Neural cell (in vitro differentiated cells): ENCODE measurements at regions not wholly inside any gene's neighbourhood (a gene's known extent, or its start where the extent isn't known, plus 50 kb on each side); places are given as distances from the start of the nearest gene placed in this dataset.

Experiments
- H2AFZ ChIP-seq: fragments of 200-600, 300-800 bp; sonication (generic), shearing (Covaris generic); 2 replicates; pipeline ENCODE4 v1.6.0; 2014; ENCODE audit warnings: low read depth, mild to moderate bottlenecking, antibody characterized with exemption, low read length, moderate library complexity
- H3F3A ChIP-seq: fragments of 200-600 bp; shearing (Covaris generic); 2 replicates; pipeline ENCODE4 v1.6.1; 2016; ENCODE audit warnings: mild to moderate bottlenecking, moderate library complexity, mixed read lengths, antibody characterized with exemption, low read length; ENCODE audit not compliant: insufficient read depth, poor library complexity, severe bottlenecking
- H3K27ac ChIP-seq: fragments of 200-600, 300-800 bp; sonication (generic), shearing (Covaris generic); 2 replicates; pipeline ENCODE4 v1.5.1; 2014; ENCODE audit warnings: mild to moderate bottlenecking, low read length, moderate library complexity
- H3K27me3 ChIP-seq: fragments of 300-800, 200-600 bp; sonication (generic), shearing (Covaris generic); 2 replicates; pipeline ENCODE4 v1.6.0; 2014; ENCODE audit warnings: mild to moderate bottlenecking, low read depth, low read length, moderate library complexity; ENCODE audit not compliant: insufficient read depth
- H3K36me3 ChIP-seq: fragments of 300-800, 200-600 bp; sonication (generic), shearing (Covaris generic); 2 replicates; pipeline ENCODE4 v1.5.1; 2014; ENCODE audit warnings: mild to moderate bottlenecking, antibody characterized with exemption, low read length, moderate library complexity; ENCODE audit not compliant: insufficient read depth
- H3K4me2 ChIP-seq: fragments of 300-800, 200-600 bp; sonication (generic), shearing (Covaris generic); 2 replicates; pipeline ENCODE4 v1.6.0; 2014; ENCODE audit warnings: mild to moderate bottlenecking, low read length
- H3K4me3 ChIP-seq: fragments of 300-800, 200-600 bp; sonication (generic), shearing (Covaris generic); 2 replicates; pipeline ENCODE4 v1.5.1; 2014; ENCODE audit warnings: mild to moderate bottlenecking, low read length, moderate library complexity
- H3K79me2 ChIP-seq: fragments of 200-600 bp; shearing (Covaris generic); replicated peaks from 2 replicates; pipeline ENCODE4 v1.6.0; 2014; ENCODE audit warnings: mild to moderate bottlenecking, low read length, moderate library complexity; ENCODE audit not compliant: insufficient read depth
- H3K9ac ChIP-seq: fragments of 300-800, 200-600 bp; sonication (generic), shearing (Covaris generic); 2 replicates; pipeline ENCODE4 v1.6.1; 2016; ENCODE audit warnings: mild to moderate bottlenecking, low read length, mixed read lengths
- H3K9me2 ChIP-seq: fragments of 200-600 bp; shearing (Covaris generic); 2 replicates; pipeline ENCODE4 v1.6.1; 2016; ENCODE audit warnings: mild to moderate bottlenecking, low read length, mixed read lengths; ENCODE audit not compliant: insufficient read depth
- H3K9me3 ChIP-seq: fragments of 200-600, 300-800 bp; sonication (generic), shearing (Covaris generic); 2 replicates; pipeline ENCODE4 v1.6.1; 2016; ENCODE audit warnings: mild to moderate bottlenecking, mixed run types, low read length, moderate library complexity, mixed read lengths
- H4K20me1 ChIP-seq: fragments of 200-600 bp; shearing (Covaris generic); 2 replicates; pipeline ENCODE4 v1.6.1; 2016; ENCODE audit warnings: mild to moderate bottlenecking, mixed run types; ENCODE audit not compliant: insufficient read depth
- EP300 ChIP-seq: fragments of 450-650 bp; conservative IDR thresholded peaks from 2 replicates; pipeline ENCODE4 v1.6.1; 2014; ENCODE audit warnings: antibody characterized with exemption, mild to moderate bottlenecking, moderate library complexity; ENCODE audit not compliant: poor library complexity, severe bottlenecking
- EZH2 ChIP-seq: fragments of 200-600, 300-800 bp; shearing (Covaris generic), sonication (generic); IDR thresholded peaks from 2 replicates; pipeline ENCODE4 v1.6.1; 2014; ENCODE audit warnings: antibody characterized with exemption, low read length, borderline replicate concordance, mild to moderate bottlenecking; ENCODE audit not compliant: insufficient read depth, poor library complexity, severe bottlenecking
- MXI1 ChIP-seq: fragments of 450-650 bp; conservative IDR thresholded peaks from 2 replicates; pipeline ENCODE4 v1.6.1; 2014; ENCODE audit warnings: antibody characterized with exemption, mild to moderate bottlenecking; ENCODE audit not compliant: poor library complexity, severe bottlenecking
- POLR2AphosphoS5 ChIP-seq: IDR thresholded peaks from 2 replicates; pipeline ENCODE4 v1.6.1; 2012
- RAD21 ChIP-seq: fragments of 450-650 bp; conservative IDR thresholded peaks from 2 replicates; pipeline ENCODE4 v1.6.1; 2014; ENCODE audit warnings: antibody characterized with exemption, mild to moderate bottlenecking, moderate library complexity
- SMC3 ChIP-seq: fragments of 450-650 bp; conservative IDR thresholded peaks from 2 replicates; pipeline ENCODE4 v1.6.1; 2014; ENCODE audit warnings: antibody characterized with exemption, mild to moderate bottlenecking, moderate library complexity; ENCODE audit not compliant: poor library complexity
- TAF1 ChIP-seq: IDR thresholded peaks from 2 replicates; pipeline ENCODE4 v1.6.1; 2012; ENCODE audit warnings: low read depth
- TF ChIP-seq, protein P1 (sequence below): fragments of 450-650 bp; IDR thresholded peaks from 2 replicates; pipeline ENCODE4 v1.5.1; 2014; ENCODE audit warnings: antibody characterized with exemption, mild to moderate bottlenecking, moderate library complexity; ENCODE audit not compliant: poor library complexity, severe bottlenecking
- TF ChIP-seq, protein P2 (sequence below): IDR thresholded peaks from 2 replicates; pipeline ENCODE4 v1.6.1; 2012; ENCODE audit warnings: borderline replicate concordance

- Histone ChIP-seq H3K4me3 (no peak overlapping the region), H3K27me3 (no peaks in the 10 kb centered on the region), H2AFZ (no peak overlapping the region), H3K4me2 (no peak overlapping the region), H3K79me2 (no peaks in the 10 kb centered on the region), H3K36me3 (no peaks in the 10 kb centered on the region), H3K27ac (no peak overlapping the region), H4K20me1 (no peaks in the 10 kb centered on the region), H3K9me3 (no peaks in the 10 kb centered on the region), H3K9ac (no peak overlapping the region), H3F3A (no peaks in the 10 kb centered on the region), H3K9me2 (no peaks in the 10 kb centered on the region)
- TF ChIP-seq, protein P1, sequence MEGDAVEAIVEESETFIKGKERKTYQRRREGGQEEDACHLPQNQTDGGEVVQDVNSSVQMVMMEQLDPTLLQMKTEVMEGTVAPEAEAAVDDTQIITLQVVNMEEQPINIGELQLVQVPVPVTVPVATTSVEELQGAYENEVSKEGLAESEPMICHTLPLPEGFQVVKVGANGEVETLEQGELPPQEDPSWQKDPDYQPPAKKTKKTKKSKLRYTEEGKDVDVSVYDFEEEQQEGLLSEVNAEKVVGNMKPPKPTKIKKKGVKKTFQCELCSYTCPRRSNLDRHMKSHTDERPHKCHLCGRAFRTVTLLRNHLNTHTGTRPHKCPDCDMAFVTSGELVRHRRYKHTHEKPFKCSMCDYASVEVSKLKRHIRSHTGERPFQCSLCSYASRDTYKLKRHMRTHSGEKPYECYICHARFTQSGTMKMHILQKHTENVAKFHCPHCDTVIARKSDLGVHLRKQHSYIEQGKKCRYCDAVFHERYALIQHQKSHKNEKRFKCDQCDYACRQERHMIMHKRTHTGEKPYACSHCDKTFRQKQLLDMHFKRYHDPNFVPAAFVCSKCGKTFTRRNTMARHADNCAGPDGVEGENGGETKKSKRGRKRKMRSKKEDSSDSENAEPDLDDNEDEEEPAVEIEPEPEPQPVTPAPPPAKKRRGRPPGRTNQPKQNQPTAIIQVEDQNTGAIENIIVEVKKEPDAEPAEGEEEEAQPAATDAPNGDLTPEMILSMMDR, result no peak
- TF ChIP-seq POLR2AphosphoS5, result no peak
- no peak for TF ChIP-seq SMC3
- no peak for TF ChIP-seq EP300
- TF ChIP-seq, protein P2, sequence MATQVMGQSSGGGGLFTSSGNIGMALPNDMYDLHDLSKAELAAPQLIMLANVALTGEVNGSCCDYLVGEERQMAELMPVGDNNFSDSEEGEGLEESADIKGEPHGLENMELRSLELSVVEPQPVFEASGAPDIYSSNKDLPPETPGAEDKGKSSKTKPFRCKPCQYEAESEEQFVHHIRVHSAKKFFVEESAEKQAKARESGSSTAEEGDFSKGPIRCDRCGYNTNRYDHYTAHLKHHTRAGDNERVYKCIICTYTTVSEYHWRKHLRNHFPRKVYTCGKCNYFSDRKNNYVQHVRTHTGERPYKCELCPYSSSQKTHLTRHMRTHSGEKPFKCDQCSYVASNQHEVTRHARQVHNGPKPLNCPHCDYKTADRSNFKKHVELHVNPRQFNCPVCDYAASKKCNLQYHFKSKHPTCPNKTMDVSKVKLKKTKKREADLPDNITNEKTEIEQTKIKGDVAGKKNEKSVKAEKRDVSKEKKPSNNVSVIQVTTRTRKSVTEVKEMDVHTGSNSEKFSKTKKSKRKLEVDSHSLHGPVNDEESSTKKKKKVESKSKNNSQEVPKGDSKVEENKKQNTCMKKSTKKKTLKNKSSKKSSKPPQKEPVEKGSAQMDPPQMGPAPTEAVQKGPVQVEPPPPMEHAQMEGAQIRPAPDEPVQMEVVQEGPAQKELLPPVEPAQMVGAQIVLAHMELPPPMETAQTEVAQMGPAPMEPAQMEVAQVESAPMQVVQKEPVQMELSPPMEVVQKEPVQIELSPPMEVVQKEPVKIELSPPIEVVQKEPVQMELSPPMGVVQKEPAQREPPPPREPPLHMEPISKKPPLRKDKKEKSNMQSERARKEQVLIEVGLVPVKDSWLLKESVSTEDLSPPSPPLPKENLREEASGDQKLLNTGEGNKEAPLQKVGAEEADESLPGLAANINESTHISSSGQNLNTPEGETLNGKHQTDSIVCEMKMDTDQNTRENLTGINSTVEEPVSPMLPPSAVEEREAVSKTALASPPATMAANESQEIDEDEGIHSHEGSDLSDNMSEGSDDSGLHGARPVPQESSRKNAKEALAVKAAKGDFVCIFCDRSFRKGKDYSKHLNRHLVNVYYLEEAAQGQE, result no peak
- no peak for TF ChIP-seq RAD21
- no peak for TF ChIP-seq TAF1
- TF ChIP-seq MXI1, result no peak
- no peak for TF ChIP-seq EZH2
Measured at GRCh38 chr2:51165534-51166260, 133.8 kb upstream of the NRXN1 start.

DNA sequence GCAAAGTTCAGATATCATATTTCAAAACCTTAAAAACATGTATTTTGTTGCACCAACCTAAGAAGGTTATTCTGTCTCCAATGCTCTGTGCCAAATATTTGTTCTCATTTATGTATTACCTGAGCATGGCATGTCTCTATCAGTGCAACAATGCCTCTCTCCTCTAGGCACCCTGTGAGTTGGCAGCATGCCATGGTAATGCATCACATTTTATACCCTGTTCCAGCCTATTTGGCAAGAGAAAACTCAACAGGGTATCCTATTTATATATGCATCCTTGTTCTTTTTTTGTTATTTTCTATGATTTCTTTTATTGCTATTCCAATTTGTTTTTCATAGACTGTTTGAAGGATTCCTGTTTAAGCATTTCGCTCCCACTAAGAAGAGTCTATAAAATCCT lies 126.3 kb upstream of the NRXN1 start:
- Histone ChIP-seq H3K4me2 (no peak overlapping the region), H3K9me2 (no peaks in the 10 kb centered on the region), H3K4me3 (no peak overlapping the region), H3K36me3 (no peaks in the 10 kb centered on the region), H3K79me2 (no peaks in the 10 kb centered on the region), H3K27me3 (no peaks in the 10 kb centered on the region), H3F3A (no peaks in the 10 kb centered on the region), H4K20me1 (no peaks in the 10 kb centered on the region), H3K9me3 (no peaks in the 10 kb centered on the region), H3K9ac (no peak overlapping the region), H2AFZ (no peak overlapping the region), H3K27ac (no peak overlapping the region)
- TF ChIP-seq, protein P1, result no peak
- TF ChIP-seq POLR2AphosphoS5 (no peak), TAF1 (no peak), EP300 (no peak), MXI1 (no peak), SMC3 (no peak), RAD21 (no peak), EZH2 (no peak)
- TF ChIP-seq, protein P2, result no peak
